ENCODE measurements at regions not wholly inside any gene's neighbourhood (a gene's known extent, or its start where the extent isn't known, plus 50 kb on each side); places are given as distances from the start of the nearest gene placed in this dataset.
"Not testable (repeated sequence)": the region's sequence is repeated elsewhere in the genome, so short reads cannot be mapped to it uniquely, and the experiment has no call there.

- no peak for DNase-seq
Observed at GRCh38 chr13:85191996-85192718, 607.1 kb downstream of the SLITRK6 start.

- no peak for DNase-seq
Observed at GRCh38 chr13:85186356-85187045, 612.7 kb downstream of the SLITRK6 start.

GRCh38 chr13:85174291-85174690, 624.9 kb downstream of the SLITRK6 start:
- DNase-seq, result no peak

- DNase-seq, result no peak
Observed at GRCh38 chr13:85170372-85170771, 628.8 kb downstream of the SLITRK6 start.

- DNase-seq, result no peak
Observed at GRCh38 chr13:85166891-85167290, 632.3 kb downstream of the SLITRK6 start.

- DNase-seq, result no peak
Observed at GRCh38 chr13:85163063-85163462, 636.2 kb downstream of the SLITRK6 start.

- no peak for DNase-seq
Observed at GRCh38 chr13:85148009-85148408, 651.2 kb downstream of the SLITRK6 start.

GRCh38 chr13:85142351-85142927, 656.8 kb downstream of the SLITRK6 start:
- DNase-seq, result no peak

- DNase-seq, result no peak
Observed at GRCh38 chr13:85141401-85141800, 657.8 kb downstream of the SLITRK6 start.

- no peak for DNase-seq
Observed at GRCh38 chr13:85140192-85140591, 659.0 kb downstream of the SLITRK6 start.

GRCh38 chr13:85137516-85137915, 661.7 kb downstream of the SLITRK6 start:
- DNase-seq, result no peak

GRCh38 chr13:85132986-85133385, 666.2 kb downstream of the SLITRK6 start:
- no peak for DNase-seq

- DNase-seq, result not testable (repeated sequence)
Observed at GRCh38 chr13:85123501-85123900, 675.7 kb downstream of the SLITRK6 start.

GRCh38 chr13:85108356-85108755, 690.9 kb downstream of the SLITRK6 start:
- no peak for DNase-seq

GRCh38 chr13:85099245-85099644, 700.0 kb downstream of the SLITRK6 start:
- no peak for DNase-seq

GRCh38 chr13:85095418-85096272, 703.6 kb downstream of the SLITRK6 start:
- no peak for DNase-seq

- no peak for DNase-seq
Observed at GRCh38 chr13:85093808-85094207, 705.4 kb downstream of the SLITRK6 start.

- no peak for DNase-seq
Observed at GRCh38 chr13:85091631-85092234, 707.5 kb downstream of the SLITRK6 start.

- DNase-seq, result no peak
Observed at GRCh38 chr13:85089186-85089585, 710.0 kb downstream of the SLITRK6 start.

- no peak for DNase-seq
Observed at GRCh38 chr13:85080691-85081090, 718.5 kb downstream of the SLITRK6 start.

GRCh38 chr13:85076343-85076742, 722.9 kb downstream of the SLITRK6 start:
- DNase-seq, result no peak

- no peak for DNase-seq
Observed at GRCh38 chr13:85074543-85075313, 724.5 kb downstream of the SLITRK6 start.

Data from activated gamma-delta T cell (primary cell).